Activated CD4-positive, alpha-beta T cell treated with anti-CD3 and anti-CD28 coated beads, Interleukin-2, amount 10 ng/mL, durations not matched to agents 7 days and 5 days (primary cell): ENCODE measurements at regions not wholly inside any gene's neighbourhood (a gene's known extent, or its start where the extent isn't known, plus 50 kb on each side); places are given as distances from the start of the nearest gene placed in this dataset.

Source experiments
- CTCF ChIA-PET: fragments of 350-600 bp; sonication (Branson Sonifier 250); formaldehyde crosslinking; loops from one replicate; lab custom pipeline; 2021; ENCODE audit warnings: antibody characterized with exemption; lab: Charles Lee
- POLR2A ChIA-PET: fragments of 350-600 bp; sonication (Branson Sonifier 250); formaldehyde crosslinking; loops from one replicate; lab custom pipeline; 2021; ENCODE audit warnings: antibody characterized with exemption; lab: Charles Lee
- DNase-seq: peaks from one replicate; pipeline ENCODE4 v3.0.0-alpha.2; 2020
- H3K27ac Mint-ChIP-seq: one replicate; pipeline ENCODE4 v1.8.0; 2021; ENCODE audit warnings: mild to moderate bottlenecking, moderate library complexity, mixed read lengths
- H3K27me3 Mint-ChIP-seq: one replicate; pipeline ENCODE4 v1.8.0; 2021; ENCODE audit warnings: mixed read lengths
- H3K36me3 Mint-ChIP-seq: one replicate; pipeline ENCODE4 v1.8.0; 2021; ENCODE audit warnings: low read depth, mixed read lengths
- H3K4me1 Mint-ChIP-seq: one replicate; pipeline ENCODE4 v1.8.0; 2021; ENCODE audit warnings: mixed read lengths
- H3K4me3 Mint-ChIP-seq: one replicate; pipeline ENCODE4 v1.8.0; 2021; ENCODE audit warnings: mild to moderate bottlenecking, moderate library complexity, mixed read lengths
- H3K9me3 Mint-ChIP-seq: one replicate; pipeline ENCODE4 v1.8.0; 2021; ENCODE audit warnings: mixed read lengths

GRCh38 chr1:59108481-59109317 lies 188.2 kb upstream of the FGGY start:
- no peak for DNase-seq
- Mint-ChIP-seq H3K9me3 (peaks cover 2% of the 10 kb centered on the region), H3K36me3 (no peaks in the 10 kb centered on the region), H3K4me1 (no peaks in the 10 kb centered on the region), H3K4me3 (no peak overlapping the region), H3K27ac (no peak overlapping the region), H3K27me3 (no peaks in the 10 kb centered on the region)
- ChIA-PET POLR2A (no interaction called here), CTCF (interaction anchor here (0.6 to 1.4 kb wide), 2 partner anchors 12 to 37 kb away, joined by 3 to 4 read pairs; no protein-coding TSS in a partner anchor)

GRCh38 chr1:59110271-59110670 lies 186.6 kb upstream of the FGGY start:
- H3K27me3 Mint-ChIP-seq: no peaks in the 10 kb centered on the region
- no peak for DNase-seq
- H3K36me3 Mint-ChIP-seq: no peaks in the 10 kb centered on the region
- H3K9me3 Mint-ChIP-seq: peaks cover 2% of the 10 kb centered on the region
- H3K4me3 Mint-ChIP-seq: no peak overlapping the region
- POLR2A ChIA-PET: no interaction called here
- H3K27ac Mint-ChIP-seq: no peak overlapping the region
- CTCF ChIA-PET: interaction anchor here (1.3 kb wide), 1 partner anchor 15 kb away, joined by 3 read pairs; no protein-coding TSS in a partner anchor
- H3K4me1 Mint-ChIP-seq: no peaks in the 10 kb centered on the region

- CTCF ChIA-PET: interaction anchor here (1.0 kb wide), 1 partner anchor 23 kb away, joined by 4 read pairs; no protein-coding TSS in a partner anchor
- DNase-seq: no peak
Measured at GRCh38 chr1:59113876-59114457, 182.9 kb upstream of the FGGY start.

GRCh38 chr1:59115865-59116264 lies 181.0 kb upstream of the FGGY start:
- no peak overlapping the region for H3K4me3 Mint-ChIP-seq
- H3K27me3 Mint-ChIP-seq: peaks cover 11% of the 10 kb centered on the region
- no peak for DNase-seq
- H3K9me3 Mint-ChIP-seq: no peaks in the 10 kb centered on the region
- H3K4me1 Mint-ChIP-seq: no peaks in the 10 kb centered on the region
- H3K36me3 Mint-ChIP-seq: no peaks in the 10 kb centered on the region
- ChIA-PET CTCF (no interaction called here), POLR2A (no interaction called here)
- H3K27ac Mint-ChIP-seq: no peak overlapping the region

More at GRCh38 chr1:59113876-59114457, 182.9 kb upstream of the FGGY start:
- H3K4me3 Mint-ChIP-seq: no peak overlapping the region
- POLR2A ChIA-PET: no interaction called here
- H3K27me3 Mint-ChIP-seq: peaks cover 9% of the 10 kb centered on the region
- no peaks in the 10 kb centered on the region for H3K4me1 Mint-ChIP-seq
- no peaks in the 10 kb centered on the region for H3K36me3 Mint-ChIP-seq
- H3K9me3 Mint-ChIP-seq: no peaks in the 10 kb centered on the region
- no peak overlapping the region for H3K27ac Mint-ChIP-seq

GRCh38 chr1:59116920-59117542 lies 179.9 kb upstream of the FGGY start:
- Mint-ChIP-seq H3K27me3 (peaks cover 15% of the 10 kb centered on the region), H3K27ac (no peak overlapping the region), H3K4me1 (no peaks in the 10 kb centered on the region), H3K36me3 (no peaks in the 10 kb centered on the region), H3K4me3 (no peak overlapping the region), H3K9me3 (no peaks in the 10 kb centered on the region)
- POLR2A ChIA-PET: no interaction called here
- CTCF ChIA-PET: no interaction called here
- DNase-seq: no peak

- H3K27ac Mint-ChIP-seq: no peak overlapping the region
- H3K4me3 Mint-ChIP-seq: no peak overlapping the region
- no peak for DNase-seq
- POLR2A ChIA-PET: no interaction called here
- CTCF ChIA-PET: interaction anchor here (1.6 kb wide), 1 partner anchor 27 kb away, joined by 3 read pairs; no protein-coding TSS in a partner anchor
- peaks cover 12% of the 10 kb centered on the region for H3K4me1 Mint-ChIP-seq
- no peaks in the 10 kb centered on the region for H3K36me3 Mint-ChIP-seq
- H3K9me3 Mint-ChIP-seq: peaks cover 11% of the 10 kb centered on the region
- peaks cover 13% of the 10 kb centered on the region for H3K27me3 Mint-ChIP-seq
Measured at GRCh38 chr1:59122527-59122926, 174.4 kb upstream of the FGGY start.

- Mint-ChIP-seq H3K36me3 (no peaks in the 10 kb centered on the region), H3K27ac (no peak overlapping the region), H3K9me3 (peaks cover 11% of the 10 kb centered on the region), H3K4me1 (peaks cover 12% of the 10 kb centered on the region), H3K27me3 (peaks cover 11% of the 10 kb centered on the region), H3K4me3 (no peak overlapping the region)
- CTCF ChIA-PET: interaction anchor here (1.3 to 1.6 kb wide), 2 partner anchors 28 to 42 kb away, joined by 3 to 4 read pairs; no protein-coding TSS in a partner anchor
- no peak for DNase-seq
- POLR2A ChIA-PET: no interaction called here
Measured at GRCh38 chr1:59123081-59123681, 173.7 kb upstream of the FGGY start.

- peaks cover 9% of the 10 kb centered on the region for H3K27me3 Mint-ChIP-seq
- peaks cover 12% of the 10 kb centered on the region for H3K4me1 Mint-ChIP-seq
- H3K4me3 Mint-ChIP-seq: no peak overlapping the region
- CTCF ChIA-PET: interaction anchor here (0.6 to 1.3 kb wide), 2 partner anchors 41 to 196 kb away, joined by 3 to 4 read pairs; no protein-coding TSS in a partner anchor
- peaks cover 11% of the 10 kb centered on the region for H3K9me3 Mint-ChIP-seq
- no peak for DNase-seq
- H3K27ac Mint-ChIP-seq: no peak overlapping the region
- H3K36me3 Mint-ChIP-seq: no peaks in the 10 kb centered on the region
- POLR2A ChIA-PET: interaction anchor here (0.6 kb wide), 1 partner anchor 48 kb away, joined by 3 read pairs; no protein-coding TSS in a partner anchor
Measured at GRCh38 chr1:59124166-59124565, 172.7 kb upstream of the FGGY start.

- POLR2A ChIA-PET: no interaction called here
- no peak overlapping the region for H3K27ac Mint-ChIP-seq
Measured at GRCh38 chr1:59125154-59125553, 171.7 kb upstream of the FGGY start.

GRCh38 chr1:59125676-59126320 lies 171.1 kb upstream of the FGGY start:
- H3K27me3 Mint-ChIP-seq: peaks cover 8% of the 10 kb centered on the region
- DNase-seq: no peak
- no peaks in the 10 kb centered on the region for H3K36me3 Mint-ChIP-seq
- peaks cover 12% of the 10 kb centered on the region for H3K4me1 Mint-ChIP-seq
- ChIA-PET POLR2A (no interaction called here), CTCF (interaction anchor here (0.6 to 1.7 kb wide), 8 partner anchors 13 to 495 kb away, joined by 3 to 6 read pairs (median 3); no protein-coding TSS in a partner anchor)
- H3K9me3 Mint-ChIP-seq: peaks cover 11% of the 10 kb centered on the region
- no peak overlapping the region for H3K4me3 Mint-ChIP-seq
- no peak overlapping the region for H3K27ac Mint-ChIP-seq

More at GRCh38 chr1:59125154-59125553, 171.7 kb upstream of the FGGY start:
- Mint-ChIP-seq H3K27me3 (peaks cover 9% of the 10 kb centered on the region), H3K36me3 (no peaks in the 10 kb centered on the region), H3K9me3 (peaks cover 11% of the 10 kb centered on the region), H3K4me1 (peaks cover 12% of the 10 kb centered on the region), H3K4me3 (no peak overlapping the region)
- DNase-seq: peak; percentile 12
- CTCF ChIA-PET: interaction anchor here (0.6 to 1.7 kb wide), 5 partner anchors 15 to 495 kb away, joined by 3 to 4 read pairs (median 3); no protein-coding TSS in a partner anchor

GRCh38 chr1:59126366-59126765 lies 170.5 kb upstream of the FGGY start:
- H3K4me3 Mint-ChIP-seq: no peak overlapping the region
- DNase-seq: no peak
- no peaks in the 10 kb centered on the region for H3K36me3 Mint-ChIP-seq
- peaks cover 7% of the 10 kb centered on the region for H3K27me3 Mint-ChIP-seq
- ChIA-PET CTCF (interaction anchor here (1.1 to 1.7 kb wide), 3 partner anchors 12 to 31 kb away, joined by 3 read pairs; no protein-coding TSS in a partner anchor), POLR2A (no interaction called here)
- no peak overlapping the region for H3K27ac Mint-ChIP-seq
- peaks cover 12% of the 10 kb centered on the region for H3K4me1 Mint-ChIP-seq
- peaks cover 11% of the 10 kb centered on the region for H3K9me3 Mint-ChIP-seq
